ENCODE measurements at regions not wholly inside any gene's neighbourhood (a gene's known extent, or its start where the extent isn't known, plus 50 kb on each side); places are given as distances from the start of the nearest gene placed in this dataset.

- H3K9me3 ChIP-seq (ENCODE audit: insufficient read depth in 2 of 2, low read depth in 1 of 2, low read length in 1 of 2), result peaks cover 6 to 14% of the 10 kb centered on the region in 2 experiments; a peak in 2 of 4 replicates
- no peak overlapping the region for H3K23ac ChIP-seq (ENCODE audit: insufficient read length)
- DNase-seq (ENCODE audit: low read depth in 1 of 2, low spot score in 2 of 2) (no peak), FAIRE-seq (no peak)
- H3K4me3 ChIP-seq (ENCODE audit: extremely low read depth in 1 of 4, insufficient read depth in 2 of 4, low read depth in 3 of 4, low read length in 4 of 4), result no peak overlapping the region
- H3K27me3 ChIP-seq (replicated peaks in 1 of 4; ENCODE audit: control insufficient read depth in 3 of 4, extremely low read depth in 1 of 4, insufficient read depth in 3 of 4, low read length in 3 of 4), result no peaks in the 10 kb centered on the region
- no peak overlapping the region for H2AK5ac ChIP-seq (ENCODE audit: low read depth, low read length)
- H3K4me2 ChIP-seq (ENCODE audit: insufficient read depth in 1 of 2, low read depth in 2 of 2, low read length in 2 of 2), result no peak overlapping the region
- no peaks in the 10 kb centered on the region for H3K23me2 ChIP-seq (ENCODE audit: low read depth, low read length)
- H3K18ac ChIP-seq (ENCODE audit: extremely low read depth, low read length), result no peak overlapping the region
- H2BK20ac ChIP-seq (ENCODE audit: low read length), result no peak overlapping the region
- H3K36me3 ChIP-seq (ENCODE audit: control insufficient read depth in 2 of 4, insufficient read depth in 4 of 4, low read length in 3 of 4), result no peaks in the 10 kb centered on the region
- ChIA-PET CTCF (ENCODE audit: partially characterized antibody) (no interaction called here), POLR2A (ENCODE audit: partially characterized antibody) (no interaction called here)
- H4K20me1 ChIP-seq (replicated peaks in 1 of 2; ENCODE audit: control insufficient read depth in 1 of 2, insufficient read depth in 2 of 2, low read length in 2 of 2), result no peaks in the 10 kb centered on the region
- H3K14ac ChIP-seq (ENCODE audit: insufficient read length), result no peak overlapping the region
- H2BK12ac ChIP-seq (ENCODE audit: low read depth, low read length), result no peak overlapping the region
- H2AFZ ChIP-seq (ENCODE audit: low read length), result no peak overlapping the region
- H4K8ac ChIP-seq (ENCODE audit: extremely low read depth, insufficient read depth, low read length), result no peak overlapping the region
- H2BK120ac ChIP-seq (replicated peaks; ENCODE audit: low read depth, low read length), result no peak overlapping the region
- H3K9ac ChIP-seq (replicated peaks in 1 of 4; ENCODE audit: extremely low read depth in 1 of 4, low read depth in 3 of 4, low read length in 3 of 4), result no peak overlapping the region
- no peak overlapping the region for H3K56ac ChIP-seq (replicated peaks; ENCODE audit: insufficient read length, low read depth, low read length)
- no peak overlapping the region for H3K27ac ChIP-seq (ENCODE audit: low read depth, low read length)
- H2BK5ac ChIP-seq (ENCODE audit: low read depth, low read length), result no peak overlapping the region
- no peaks in the 10 kb centered on the region for H3K4me1 ChIP-seq (replicated peaks in 1 of 4; ENCODE audit: control insufficient read depth in 3 of 4, insufficient read depth in 4 of 4, low read length in 3 of 4)
- H3K79me2 ChIP-seq (ENCODE audit: control insufficient read depth in 1 of 2, insufficient read depth in 2 of 2, low read length in 2 of 2), result no peaks in the 10 kb centered on the region
- no peak overlapping the region for H4K91ac ChIP-seq (replicated peaks; ENCODE audit: insufficient read length, low read length)
- 89% methylated on average over 3 of the region's 3 CpGs; no CpG with 5 or more reads in 1 of the 2 experiments for WGBS, 2 experiments (ENCODE audit: extremely low coverage in 1 of 2, insufficient coverage in 1 of 2, insufficient read length in 1 of 2, insufficient replicate concordance in 2 of 2, low coverage in 1 of 2, low lambda C conversion rate in 2 of 2, missing lambda C conversion rate in 1 of 2)
- H3K79me1 ChIP-seq (ENCODE audit: low read depth, low read length), result no peaks in the 10 kb centered on the region
- H2BK15ac ChIP-seq (ENCODE audit: low read length), result no peak overlapping the region
- no peak overlapping the region for H4K5ac ChIP-seq (ENCODE audit: insufficient read length, low read depth, low read length)
- H3K4ac ChIP-seq (replicated peaks; ENCODE audit: insufficient read length, low read depth, low read length), result no peak overlapping the region
- TF ChIP-seq CTCF (IDR thresholded peaks at IDR 0.05; ENCODE audit: control extremely low read depth in 1 of 3, insufficient read depth in 1 of 3, low read depth in 1 of 3, low read length in 3 of 3) (no peak), SIRT6 (IDR thresholded peaks at IDR 0.05; ENCODE audit: low read length) (no peak), EZH2 (IDR thresholded peaks at IDR 0.05; ENCODE audit: low read depth, low read length, severe bottlenecking) (no peak), KDM1A (IDR thresholded peaks at IDR 0.05; ENCODE audit: borderline replicate concordance, low read length) (no peak), ASH2L (IDR thresholded peaks at IDR 0.05; ENCODE audit: low read length) (no peak), TCF12 (IDR thresholded peaks at IDR 0.05; ENCODE audit: low read depth, low read length) (no peak), BACH1 (IDR thresholded peaks at IDR 0.05; ENCODE audit: low read length) (no peak), SUZ12 (IDR thresholded peaks at IDR 0.05; ENCODE audit: low read length) (no peak), TEAD4 (IDR thresholded peaks at IDR 0.05; ENCODE audit: low read depth, low read length) (no peak), RAD21 (IDR thresholded peaks at IDR 0.05 in 1 of 2, conservative IDR thresholded peaks at IDR 0.05 in 1 of 2; ENCODE audit: low read depth in 2 of 2, low read length in 2 of 2) (no peak), CHD2 (IDR thresholded peaks at IDR 0.05; ENCODE audit: low read length) (no peak), TBP (IDR thresholded peaks at IDR 0.05; ENCODE audit: low read depth, low read length) (no peak), KDM5A (IDR thresholded peaks at IDR 0.05; ENCODE audit: low read length) (no peak), CHD1 (IDR thresholded peaks at IDR 0.05; ENCODE audit: low read depth, low read length) (no peak)
Observed at GRCh38 chr9:80571953-80572352, 1000.2 kb downstream of the TLE4 start.
